ENCODE measurements at regions not wholly inside any gene's neighbourhood (a gene's known extent, or its start where the extent isn't known, plus 50 kb on each side); places are given as distances from the start of the nearest gene placed in this dataset.

DNA sequence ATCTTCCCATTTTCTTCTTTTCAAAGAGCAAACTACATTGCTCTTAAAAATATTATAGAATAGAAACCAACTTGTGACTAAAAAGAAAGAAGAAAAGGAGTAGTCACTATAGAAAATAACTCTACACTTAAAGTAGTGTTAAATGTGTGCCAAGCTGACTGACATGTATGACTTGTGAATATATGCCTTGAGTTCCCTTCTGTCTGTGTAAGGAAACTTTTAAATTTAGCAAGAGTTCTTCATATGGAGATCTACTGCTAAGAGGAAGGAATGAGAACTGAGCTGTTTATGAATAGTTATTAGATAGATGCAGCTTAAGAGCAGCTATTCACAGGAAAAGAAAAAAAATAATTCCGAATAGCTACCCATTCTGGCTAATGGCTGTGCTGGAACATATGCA, 1221.7 kb upstream of the ZEB2 start:
- intact Hi-C loops (cut with DNase I), result no loop called here
- Histone ChIP-seq H3K9ac (ENCODE audit: low read length in 3 of 3) (no peak overlapping the region), H3K9me3 (ENCODE audit: control insufficient read depth in 2 of 3, insufficient read depth in 1 of 3, low read length in 3 of 3) (no peaks in the 10 kb centered on the region), H3K36me3 (ENCODE audit: control insufficient read depth in 2 of 3, insufficient read depth in 3 of 3, low read length in 3 of 3) (no peaks in the 10 kb centered on the region), H3K27me3 (ENCODE audit: control insufficient read depth, insufficient read depth, low read length) (no peaks in the 10 kb centered on the region), H3K4me1 (ENCODE audit: control insufficient read depth in 2 of 3, insufficient read depth in 2 of 3, low read depth in 1 of 3, low read length in 3 of 3) (no peaks in the 10 kb centered on the region), H3K27ac (ENCODE audit: low read depth in 2 of 2, low read length in 2 of 2) (no peak overlapping the region), H3K4me3 (ENCODE audit: low read length in 3 of 3) (no peak overlapping the region)
- FAIRE-seq, result no peak
- no peak for DNase-seq
- TF ChIP-seq, protein P1, sequence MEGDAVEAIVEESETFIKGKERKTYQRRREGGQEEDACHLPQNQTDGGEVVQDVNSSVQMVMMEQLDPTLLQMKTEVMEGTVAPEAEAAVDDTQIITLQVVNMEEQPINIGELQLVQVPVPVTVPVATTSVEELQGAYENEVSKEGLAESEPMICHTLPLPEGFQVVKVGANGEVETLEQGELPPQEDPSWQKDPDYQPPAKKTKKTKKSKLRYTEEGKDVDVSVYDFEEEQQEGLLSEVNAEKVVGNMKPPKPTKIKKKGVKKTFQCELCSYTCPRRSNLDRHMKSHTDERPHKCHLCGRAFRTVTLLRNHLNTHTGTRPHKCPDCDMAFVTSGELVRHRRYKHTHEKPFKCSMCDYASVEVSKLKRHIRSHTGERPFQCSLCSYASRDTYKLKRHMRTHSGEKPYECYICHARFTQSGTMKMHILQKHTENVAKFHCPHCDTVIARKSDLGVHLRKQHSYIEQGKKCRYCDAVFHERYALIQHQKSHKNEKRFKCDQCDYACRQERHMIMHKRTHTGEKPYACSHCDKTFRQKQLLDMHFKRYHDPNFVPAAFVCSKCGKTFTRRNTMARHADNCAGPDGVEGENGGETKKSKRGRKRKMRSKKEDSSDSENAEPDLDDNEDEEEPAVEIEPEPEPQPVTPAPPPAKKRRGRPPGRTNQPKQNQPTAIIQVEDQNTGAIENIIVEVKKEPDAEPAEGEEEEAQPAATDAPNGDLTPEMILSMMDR (IDR thresholded peaks at IDR 0.05; ENCODE audit: borderline replicate concordance, extremely low read depth, insufficient read depth), result no peak

- DNase-seq (no peak), FAIRE-seq (no peak)
Observed at GRCh38 chr2:145741181-145741580, 1221.3 kb upstream of the ZEB2 start.

GRCh38 chr2:145740302-145740701, 1220.4 kb upstream of the ZEB2 start:
- TF ChIP-seq, protein P1 (IDR thresholded peaks at IDR 0.05; ENCODE audit: borderline replicate concordance, extremely low read depth, insufficient read depth), result no peak
- Histone ChIP-seq H3K9ac (ENCODE audit: low read length in 3 of 3) (no peak overlapping the region), H3K9me3 (ENCODE audit: control insufficient read depth in 2 of 3, insufficient read depth in 1 of 3, low read length in 3 of 3) (no peaks in the 10 kb centered on the region), H3K4me1 (ENCODE audit: control insufficient read depth in 2 of 3, insufficient read depth in 2 of 3, low read depth in 1 of 3, low read length in 3 of 3) (no peaks in the 10 kb centered on the region), H3K27ac (ENCODE audit: low read depth in 2 of 2, low read length in 2 of 2) (no peak overlapping the region), H3K4me3 (ENCODE audit: low read length in 3 of 3) (no peak overlapping the region), H3K27me3 (ENCODE audit: control insufficient read depth, insufficient read depth, low read length) (no peaks in the 10 kb centered on the region), H3K36me3 (ENCODE audit: control insufficient read depth in 2 of 3, insufficient read depth in 3 of 3, low read length in 3 of 3) (no peaks in the 10 kb centered on the region)
- DNase-seq (no peak), FAIRE-seq (no peak)
- intact Hi-C loops (cut with DNase I), result no loop called here

More at GRCh38 chr2:145741181-145741580, 1221.3 kb upstream of the ZEB2 start:
- no peak overlapping the region for H3K4me3 ChIP-seq (ENCODE audit: low read length in 3 of 3)
- H3K9ac ChIP-seq (ENCODE audit: low read length in 3 of 3), result no peak overlapping the region
- H3K36me3 ChIP-seq (ENCODE audit: control insufficient read depth in 2 of 3, insufficient read depth in 3 of 3, low read length in 3 of 3), result no peaks in the 10 kb centered on the region
- H3K27me3 ChIP-seq (ENCODE audit: control insufficient read depth, insufficient read depth, low read length), result no peaks in the 10 kb centered on the region
- TF ChIP-seq, protein P1 (IDR thresholded peaks at IDR 0.05; ENCODE audit: borderline replicate concordance, extremely low read depth, insufficient read depth), result no peak
- no peaks in the 10 kb centered on the region for H3K4me1 ChIP-seq (ENCODE audit: control insufficient read depth in 2 of 3, insufficient read depth in 2 of 3, low read depth in 1 of 3, low read length in 3 of 3)
- H3K9me3 ChIP-seq (ENCODE audit: control insufficient read depth in 2 of 3, insufficient read depth in 1 of 3, low read length in 3 of 3), result no peaks in the 10 kb centered on the region
- intact Hi-C loops (cut with DNase I), result no loop called here
- H3K27ac ChIP-seq (ENCODE audit: low read depth in 2 of 2, low read length in 2 of 2), result no peak overlapping the region

- intact Hi-C loops (cut with DNase I), result no loop called here
- no peak for DNase-seq
Observed at GRCh38 chr2:145739681-145740080, 1219.8 kb upstream of the ZEB2 start.

More at GRCh38 chr2:145739681-145740080, 1219.8 kb upstream of the ZEB2 start:
- Histone ChIP-seq H3K4me1 (ENCODE audit: control insufficient read depth in 2 of 3, insufficient read depth in 2 of 3, low read depth in 1 of 3, low read length in 3 of 3) (no peaks in the 10 kb centered on the region), H3K27ac (ENCODE audit: low read depth in 2 of 2, low read length in 2 of 2) (no peak overlapping the region), H3K36me3 (ENCODE audit: control insufficient read depth in 2 of 3, insufficient read depth in 3 of 3, low read length in 3 of 3) (no peaks in the 10 kb centered on the region), H3K9ac (ENCODE audit: low read length in 3 of 3) (no peak overlapping the region), H3K4me3 (ENCODE audit: low read length in 3 of 3) (no peak overlapping the region), H3K27me3 (ENCODE audit: control insufficient read depth, insufficient read depth, low read length) (no peaks in the 10 kb centered on the region), H3K9me3 (ENCODE audit: control insufficient read depth in 2 of 3, insufficient read depth in 1 of 3, low read length in 3 of 3) (no peaks in the 10 kb centered on the region)
- TF ChIP-seq, protein P1 (IDR thresholded peaks at IDR 0.05; ENCODE audit: borderline replicate concordance, extremely low read depth, insufficient read depth), result no peak
- FAIRE-seq, result no peak

Measured in kidney (tissue), 13 donors.